GM19395 (cell line): ENCODE measurements at regions not wholly inside any gene's neighbourhood (a gene's known extent, or its start where the extent isn't known, plus 50 kb on each side); places are given as distances from the start of the nearest gene placed in this dataset.

Experiments
- ATAC-seq: cut with Tn5 transposase; IDR thresholded peaks from one replicate; pipeline ENCODE4 v1.9.1; 2021; ENCODE audit warnings: mild to moderate bottlenecking, moderate library complexity; ENCODE audit not compliant: unreplicated experiment

DNA sequence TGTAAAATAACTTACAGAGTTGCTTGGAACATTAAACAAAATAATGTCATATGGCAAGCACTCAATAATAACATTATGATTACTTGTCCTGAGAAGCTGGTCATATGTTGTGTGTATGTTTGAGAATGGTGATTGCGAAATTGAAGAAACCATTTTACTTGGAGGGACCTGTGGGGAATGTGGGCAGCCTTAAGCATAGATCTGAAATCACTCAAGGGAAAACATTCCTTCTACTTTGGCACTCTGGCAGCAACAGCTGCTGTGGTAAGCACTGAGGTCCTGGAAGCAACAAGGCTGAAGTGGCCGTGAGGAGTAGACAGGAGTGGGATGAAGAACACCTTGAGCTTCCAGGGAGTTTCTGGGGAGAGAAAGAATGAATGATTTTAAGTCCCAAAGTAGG, 165.4 kb upstream of the ADAMTS5 start:
- ATAC-seq, result no peak

DNA sequence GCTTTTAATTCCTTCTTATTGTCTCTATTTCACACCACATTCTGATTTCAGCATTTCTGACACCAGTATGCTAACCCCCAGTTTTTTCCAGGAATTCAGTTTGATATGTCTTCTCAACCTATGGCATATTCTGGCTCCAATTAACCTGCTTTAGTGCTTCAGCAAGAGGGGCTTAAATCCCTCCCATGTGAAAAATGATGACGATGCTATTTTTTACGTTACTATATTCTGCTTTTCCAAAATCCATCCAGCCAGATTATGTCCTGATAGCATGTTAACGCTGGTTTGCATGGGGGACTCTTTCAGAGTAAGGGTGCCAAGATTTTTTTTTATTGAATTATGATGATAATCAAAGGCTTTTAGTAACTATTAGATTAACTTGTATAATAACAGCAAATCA, 163.3 kb upstream of the ADAMTS5 start:
- ATAC-seq, result no peak

DNA sequence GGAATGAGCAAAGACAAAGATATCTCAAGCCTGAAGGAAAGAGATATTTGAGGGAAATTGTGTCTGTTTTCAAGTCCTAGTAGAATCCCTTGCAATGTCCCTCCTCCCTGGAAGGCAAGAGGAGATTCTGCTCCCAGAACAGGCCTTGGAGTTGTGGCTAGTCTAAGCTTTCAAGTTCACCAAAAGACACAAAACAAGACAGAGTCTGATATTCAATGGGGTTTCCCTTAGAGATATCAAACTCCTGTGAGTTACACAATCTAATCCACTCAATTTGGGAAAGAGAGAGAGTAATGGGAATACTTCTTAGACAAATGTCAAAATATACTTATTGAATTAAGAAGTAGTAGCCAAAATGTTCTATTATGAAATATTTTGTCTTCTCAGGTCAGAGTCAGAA, 162.8 kb upstream of the ADAMTS5 start:
- no peak for ATAC-seq

DNA sequence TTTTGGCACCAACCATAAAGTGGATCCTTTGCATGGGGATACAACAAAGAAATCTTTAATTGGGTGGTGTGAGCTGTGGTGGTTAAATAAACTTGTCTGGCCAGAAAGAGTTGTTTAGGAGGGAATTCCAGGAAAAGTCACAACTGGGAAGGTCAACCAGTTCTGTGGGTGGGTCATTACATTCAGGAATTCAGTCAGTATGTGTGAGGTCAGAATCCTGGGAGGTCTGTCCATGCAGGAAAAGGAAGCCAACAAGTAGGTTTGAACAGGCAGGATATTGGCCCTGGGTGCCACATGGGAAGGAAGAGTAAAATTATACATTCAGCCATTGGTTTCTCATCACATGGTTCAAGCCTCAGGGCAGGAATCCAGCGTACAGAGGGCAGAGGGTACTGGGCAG, 162.3 kb upstream of the ADAMTS5 start:
- no peak for ATAC-seq

DNA sequence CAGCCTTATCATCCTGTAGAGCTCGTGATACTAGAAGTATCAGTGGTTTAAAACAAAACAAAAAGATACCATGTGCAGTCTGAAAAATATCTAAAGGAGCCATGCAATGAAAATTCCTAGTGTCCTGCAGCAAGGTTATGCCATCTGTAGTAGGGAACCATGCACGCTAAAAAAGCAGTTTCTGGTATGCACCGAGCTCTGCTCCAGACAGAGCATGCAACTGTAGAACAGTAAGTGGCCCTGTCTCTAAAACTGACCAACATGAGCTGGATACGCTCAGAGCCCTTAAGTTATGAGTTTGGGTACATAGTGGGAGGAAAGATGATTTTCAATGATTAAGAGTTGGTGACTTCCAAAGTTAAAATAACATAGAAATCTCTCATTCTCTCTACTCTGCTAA, 159.3 kb upstream of the ADAMTS5 start:
- ATAC-seq, result no peak

DNA sequence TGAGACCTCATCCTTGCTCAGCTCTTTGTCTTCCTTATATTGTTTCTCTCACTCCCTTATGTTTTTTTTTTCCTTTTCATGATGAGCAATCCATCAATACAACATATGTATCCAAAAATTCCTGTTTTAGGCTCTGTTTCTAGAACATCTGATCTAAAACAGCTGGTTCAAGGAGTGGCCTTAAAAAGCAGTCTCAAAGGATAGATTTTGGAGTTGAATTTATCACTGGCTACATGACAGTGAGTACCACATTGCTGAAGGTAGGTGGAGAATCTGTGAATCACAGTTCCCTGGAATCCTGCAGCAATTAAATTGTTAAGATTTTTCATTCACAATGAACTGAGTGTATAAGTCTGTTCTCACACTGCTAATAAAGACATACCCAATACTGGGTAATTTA, 155.8 kb upstream of the ADAMTS5 start:
- ATAC-seq, result no peak

DNA sequence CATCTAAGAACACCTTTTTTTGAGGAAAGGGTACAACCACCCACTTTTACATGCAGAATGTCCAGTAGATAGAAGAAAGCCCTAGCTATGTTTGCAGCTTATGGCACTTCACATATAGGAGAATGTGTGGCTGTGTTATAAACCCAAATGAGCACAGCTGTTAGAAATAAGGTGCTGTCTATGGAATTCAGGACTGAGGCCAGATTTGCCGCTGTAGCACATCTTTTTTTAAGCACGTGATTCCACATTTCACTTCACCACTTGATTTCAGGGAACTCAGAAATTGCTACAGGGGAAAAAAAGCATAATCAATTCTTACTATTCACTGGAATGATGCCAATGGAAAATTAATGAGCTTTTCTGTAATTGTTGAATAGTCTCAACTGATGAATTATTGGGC, 147.2 kb upstream of the ADAMTS5 start:
- ATAC-seq, result no peak

DNA sequence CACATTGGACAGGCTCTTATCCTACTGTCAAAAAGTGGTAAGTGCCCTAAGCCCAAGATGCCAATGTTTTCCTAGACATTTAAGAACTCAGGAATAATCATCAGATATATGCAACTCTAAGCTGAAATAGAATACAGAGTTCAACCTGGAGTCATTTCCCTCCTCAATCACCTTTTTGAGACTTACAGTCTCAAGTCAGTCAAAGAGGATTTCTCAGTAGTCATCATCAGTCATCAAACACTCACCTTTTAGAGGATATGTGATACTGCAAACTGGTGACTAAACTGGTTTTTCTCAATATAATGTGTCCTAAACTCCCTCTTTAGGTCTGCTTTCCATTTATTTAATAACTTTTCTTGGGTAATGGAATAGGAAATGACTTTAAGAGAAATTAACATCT, 145.3 kb upstream of the ADAMTS5 start:
- ATAC-seq, result no peak

DNA sequence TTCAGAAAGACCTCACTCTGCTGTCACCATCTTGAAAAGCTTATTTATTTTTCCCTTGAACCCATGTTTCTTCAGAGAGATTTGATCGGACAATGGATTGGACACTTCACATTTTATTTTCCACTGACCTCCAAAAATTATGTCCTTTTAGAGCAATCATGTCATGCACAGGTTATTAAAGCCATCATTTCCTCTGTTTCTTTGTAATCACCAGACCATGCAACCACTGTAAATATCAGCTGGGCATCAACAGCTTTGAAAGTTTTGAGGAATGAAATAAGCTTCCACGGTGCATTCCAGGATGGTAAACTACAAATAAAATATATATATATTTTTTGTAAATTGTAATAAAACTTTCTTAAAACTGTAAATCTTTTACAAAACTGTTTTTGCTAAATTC, 144.1 kb upstream of the ADAMTS5 start:
- no peak for ATAC-seq

DNA sequence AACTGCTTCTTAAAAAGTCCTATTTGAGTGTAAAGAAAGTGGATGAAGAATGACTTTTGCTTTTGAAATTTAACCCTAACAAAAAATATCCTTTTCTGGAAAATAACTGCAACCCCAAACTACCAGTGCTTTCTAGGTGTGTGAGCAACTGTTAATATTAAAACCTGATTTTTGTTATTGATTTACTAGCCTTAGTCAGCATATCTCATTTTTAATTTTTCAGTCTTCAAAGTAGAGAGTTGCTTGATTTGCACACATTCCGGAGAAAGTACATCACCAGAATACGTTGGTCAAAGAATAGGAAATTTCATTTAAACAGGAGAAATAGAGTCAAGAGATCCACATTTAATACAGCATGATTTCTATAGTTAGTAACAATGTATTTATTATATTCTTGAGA, 141.8 kb upstream of the ADAMTS5 start:
- ATAC-seq, result no peak

DNA sequence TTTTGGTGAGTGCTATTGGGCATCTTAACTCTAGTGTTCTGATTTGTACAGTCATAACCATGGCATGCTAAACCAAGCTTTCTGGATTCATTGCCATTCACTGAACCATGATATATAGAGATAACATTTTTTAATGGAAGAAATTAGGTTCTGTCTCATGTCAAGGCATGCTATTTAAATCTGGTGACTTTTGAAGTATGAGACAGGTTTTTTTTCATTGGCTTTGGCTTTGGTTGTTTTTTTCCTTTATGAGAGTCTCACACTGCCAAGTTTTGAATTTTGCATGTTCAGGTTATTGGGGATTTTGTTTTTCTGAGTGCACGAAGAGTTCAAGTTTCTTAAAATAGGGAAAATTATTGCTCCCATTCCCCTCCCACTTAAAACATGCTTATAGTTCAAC, 141.3 kb upstream of the ADAMTS5 start:
- ATAC-seq, result no peak

DNA sequence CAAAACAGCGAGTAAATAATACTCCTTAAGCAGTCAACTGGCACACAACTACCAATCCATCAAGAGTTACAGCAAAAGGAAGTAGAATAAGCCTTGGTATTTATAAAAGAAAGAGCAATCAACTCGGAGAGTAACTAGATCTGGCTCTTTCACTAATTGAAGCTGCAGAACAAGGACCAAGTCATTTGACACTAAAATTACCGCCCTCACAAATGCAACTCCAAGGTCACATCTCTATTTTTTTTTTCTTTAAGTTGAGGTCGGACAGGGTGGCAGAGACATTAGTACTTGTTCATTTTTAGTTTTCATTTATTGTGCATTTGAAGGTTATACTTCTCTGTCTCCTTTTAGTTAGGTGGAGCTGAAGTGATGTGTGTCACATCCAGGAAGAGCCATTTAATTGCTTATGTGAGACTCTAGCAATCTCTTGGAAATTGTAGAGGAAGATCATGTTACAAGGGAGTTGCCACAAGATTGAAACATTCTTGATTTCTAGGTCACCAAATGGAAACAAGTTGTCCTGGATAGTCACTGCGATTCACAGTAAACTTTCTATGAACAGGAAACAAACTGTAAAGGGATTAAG, 138.1 kb upstream of the ADAMTS5 start:
- ATAC-seq, result no peak

DNA sequence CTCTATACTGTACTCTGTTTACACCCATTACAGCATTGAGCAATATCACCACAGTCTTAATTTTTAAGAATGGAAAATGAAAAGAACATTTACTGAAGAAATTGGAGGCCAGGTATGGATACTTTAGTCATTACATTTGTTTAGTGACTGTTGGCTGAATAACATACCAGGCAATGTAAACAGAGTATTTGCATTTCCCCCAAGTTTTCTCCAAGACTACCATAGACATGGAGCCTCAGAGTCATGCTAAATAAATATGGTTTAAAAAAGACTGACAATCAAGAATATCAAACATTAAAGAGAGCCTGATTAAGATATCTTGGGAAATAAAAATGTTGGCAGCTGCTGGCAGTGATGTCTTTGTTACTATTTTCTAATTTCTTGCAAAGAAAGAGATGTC, 136.9 kb upstream of the ADAMTS5 start:
- ATAC-seq, result no peak

DNA sequence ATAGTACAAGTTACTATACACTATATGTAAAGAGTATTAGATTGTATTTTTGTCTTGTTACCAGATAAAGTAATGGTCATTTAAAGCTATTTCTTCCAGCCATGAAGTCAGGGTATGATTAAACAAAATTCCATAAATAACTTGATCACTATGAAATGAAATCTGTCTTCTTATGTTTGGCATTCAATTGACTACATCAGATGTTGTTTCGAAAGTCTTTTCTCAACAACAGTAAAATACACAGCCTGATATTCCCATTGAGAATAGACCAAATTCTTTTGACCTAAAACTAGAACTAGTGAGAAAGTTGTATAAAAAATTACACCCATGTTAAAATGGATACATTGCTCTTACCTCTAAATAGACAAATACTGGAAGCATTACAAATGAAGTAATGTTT, 134.6 kb upstream of the ADAMTS5 start:
- no peak for ATAC-seq

DNA sequence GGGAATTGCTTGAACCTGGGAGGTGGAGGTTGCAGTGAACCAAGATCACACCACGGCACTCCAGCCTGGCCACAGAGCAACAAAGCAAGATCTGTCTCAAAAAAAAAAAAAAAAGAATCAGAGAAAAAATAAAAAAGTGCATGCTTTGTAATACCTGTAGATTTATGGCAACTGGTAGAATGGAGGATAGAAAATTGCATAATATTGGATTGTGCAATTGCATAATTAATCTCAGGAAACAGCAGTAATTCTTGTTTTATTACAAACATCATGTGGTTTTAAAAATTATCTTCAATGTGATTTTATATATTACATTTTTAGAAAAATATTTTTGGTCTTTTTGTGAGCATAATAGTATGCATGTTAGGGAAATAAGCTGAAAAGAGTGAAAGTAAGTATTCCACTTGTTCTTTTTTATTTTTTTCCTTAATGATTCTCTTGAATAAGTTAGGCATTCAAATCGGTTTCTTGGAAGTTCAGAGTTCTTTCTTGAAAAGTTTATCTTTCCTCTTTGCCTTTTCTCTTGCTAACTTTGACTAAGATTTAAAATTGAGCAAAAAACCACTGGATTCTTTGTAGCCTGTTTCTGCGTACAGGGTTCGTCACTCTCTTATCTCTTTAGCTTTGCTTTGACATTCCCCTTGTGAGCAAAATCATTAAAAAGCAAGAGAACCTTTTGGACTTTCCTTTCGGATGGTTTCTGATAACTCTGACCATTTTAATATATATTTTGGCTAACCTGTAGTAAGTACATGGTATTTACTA, 127.5 kb upstream of the ADAMTS5 start:
- no peak for ATAC-seq

DNA sequence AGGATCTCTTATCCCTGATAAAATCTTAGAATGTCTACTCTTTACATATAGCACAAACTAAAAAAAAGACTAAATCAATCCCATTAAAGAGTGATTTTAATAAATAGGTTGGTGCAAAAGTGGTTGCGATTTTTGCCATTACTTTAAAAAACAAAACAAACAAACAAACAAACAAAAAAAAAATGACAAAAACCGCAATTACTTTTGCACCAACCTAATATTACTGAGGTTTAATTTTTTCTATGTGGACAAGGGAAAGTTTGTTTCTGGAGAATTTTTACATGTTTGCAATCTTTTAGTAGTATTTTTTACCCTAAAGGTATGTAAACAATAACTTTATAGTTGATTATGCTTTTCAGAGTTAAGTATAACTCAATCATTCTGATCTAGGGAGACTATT, 119.7 kb upstream of the ADAMTS5 start:
- no peak for ATAC-seq

DNA sequence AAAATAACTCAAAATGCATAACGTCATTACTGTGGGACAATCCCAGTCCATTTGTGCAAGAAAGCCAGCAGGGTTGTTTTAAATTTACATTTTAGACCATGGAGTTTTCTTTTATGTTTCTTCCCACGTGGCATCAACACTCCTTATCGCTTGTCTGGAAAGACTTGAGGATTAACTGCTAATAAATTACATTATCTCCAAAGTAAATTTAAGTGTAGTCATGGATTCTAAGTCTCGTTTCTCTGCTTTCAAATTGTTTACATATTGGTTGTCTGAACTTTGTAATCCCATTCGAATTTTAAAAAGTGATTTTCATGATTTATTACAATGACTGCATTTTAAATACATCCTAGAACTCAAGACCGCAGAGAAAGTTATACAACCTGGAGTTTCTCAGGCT, 119.3 kb upstream of the ADAMTS5 start:
- ATAC-seq, result no peak

DNA sequence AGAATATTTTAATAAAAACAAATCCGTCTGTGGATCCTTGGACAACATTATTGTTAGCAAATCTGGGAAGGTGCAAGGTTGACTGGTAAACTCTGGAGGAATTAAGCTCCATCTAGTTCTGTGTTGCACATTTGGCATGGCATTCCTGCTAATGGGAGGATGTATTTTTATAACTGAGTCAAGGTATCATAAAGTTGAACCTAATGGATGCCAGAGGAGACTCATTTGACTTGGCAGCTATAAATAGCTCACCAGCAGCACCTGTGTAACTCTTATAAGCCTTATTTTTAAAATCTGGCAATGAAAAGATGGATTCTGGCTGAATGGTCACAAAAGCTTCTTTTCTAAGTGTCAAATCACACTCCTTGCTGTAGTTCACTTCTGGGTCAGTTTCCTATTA, 118.5 kb upstream of the ADAMTS5 start:
- ATAC-seq, result no peak

DNA sequence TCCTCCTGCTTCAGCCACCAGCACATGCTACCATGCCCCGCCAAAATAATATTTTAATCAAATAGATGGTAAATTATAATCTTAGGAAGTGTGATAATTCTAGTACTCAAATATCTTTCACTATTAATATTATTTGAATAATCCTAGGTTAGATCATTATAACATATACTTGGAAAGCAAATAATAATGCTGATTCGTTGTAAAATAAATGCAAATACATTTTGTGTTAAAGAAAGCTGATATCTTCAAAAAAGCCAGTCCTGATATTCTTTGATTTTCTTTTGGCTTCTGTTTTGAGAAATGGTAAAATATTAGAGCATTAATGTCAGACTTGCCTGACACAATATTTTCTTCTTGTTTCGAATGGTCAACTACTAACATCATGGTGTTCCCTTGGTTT, 116.3 kb upstream of the ADAMTS5 start:
- no peak for ATAC-seq

DNA sequence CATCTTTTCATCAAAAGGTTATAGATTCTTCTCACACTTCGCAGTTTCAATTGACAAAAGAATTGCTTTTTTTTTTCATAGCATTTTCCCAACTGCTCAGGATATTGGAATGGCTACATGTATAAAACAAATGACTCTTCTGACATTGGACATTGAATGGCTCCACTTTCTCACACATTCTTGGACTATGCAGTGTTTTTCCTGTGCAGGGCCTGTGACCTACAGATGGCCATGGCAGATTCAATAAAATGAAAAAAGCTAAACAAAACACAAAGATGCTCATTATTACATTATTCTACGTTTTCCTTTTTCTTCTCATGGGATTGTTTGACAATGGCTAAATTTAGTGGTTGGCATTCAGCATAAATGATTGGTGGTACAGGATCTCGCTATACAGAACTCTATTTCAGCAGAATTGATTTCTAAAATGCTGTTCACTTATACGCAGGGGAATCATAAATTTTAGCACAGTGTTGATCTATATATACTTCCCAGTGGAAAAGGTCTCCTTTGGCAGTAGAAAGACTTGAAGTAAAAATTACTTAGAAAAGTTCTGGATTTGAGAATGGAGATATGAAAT, 115.6 kb upstream of the ADAMTS5 start:
- no peak for ATAC-seq

DNA sequence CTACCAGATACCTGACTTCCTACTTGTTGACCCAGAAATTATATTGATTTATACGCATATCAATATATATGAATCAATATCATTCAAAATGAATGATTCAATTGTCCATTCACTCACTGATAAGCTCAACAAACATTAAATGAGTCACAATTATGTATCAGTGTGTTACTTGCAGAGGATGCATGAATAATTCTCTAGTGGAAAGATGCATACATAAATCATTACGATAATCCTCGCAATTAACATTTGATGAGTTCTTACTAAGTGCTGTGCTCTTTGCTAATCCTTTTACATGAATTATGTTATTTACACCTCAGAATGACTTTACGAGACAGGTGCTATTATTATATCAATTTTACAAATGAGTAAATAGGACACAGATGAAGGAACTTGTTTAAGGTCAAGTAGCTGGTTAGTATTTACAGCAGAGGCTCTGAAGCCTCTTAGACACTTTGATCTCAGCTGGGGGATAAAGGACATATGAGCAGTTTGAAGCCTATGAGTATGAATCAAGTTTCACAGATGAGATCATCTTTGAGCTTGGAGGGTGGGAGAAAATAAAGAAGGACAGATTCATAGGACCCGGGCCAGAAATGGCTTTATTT, 112.8 kb upstream of the ADAMTS5 start:
- ATAC-seq, result no peak

DNA sequence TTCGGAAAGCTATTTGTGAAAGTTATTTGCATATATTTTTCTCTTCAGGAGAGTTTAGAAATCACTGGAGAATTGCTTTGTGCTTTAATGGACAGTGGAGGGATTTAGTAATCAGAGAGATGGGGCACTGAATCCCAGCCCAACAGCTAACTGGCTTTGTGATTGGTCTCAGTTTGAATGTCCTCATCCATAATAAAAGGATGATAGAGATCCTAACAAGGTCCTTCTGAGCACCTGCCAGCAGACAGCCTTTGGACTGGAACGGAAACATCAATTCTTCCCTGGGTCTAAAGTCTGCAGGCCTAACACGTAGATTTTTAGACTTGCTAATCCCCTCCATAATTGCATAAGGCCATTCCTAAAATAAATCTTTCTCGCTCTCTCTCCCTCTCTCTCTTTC, 112.0 kb upstream of the ADAMTS5 start:
- no peak for ATAC-seq
